C4-2B (cell line): ENCODE measurements at regions not wholly inside any gene's neighbourhood (a gene's known extent, or its start where the extent isn't known, plus 50 kb on each side); places are given as distances from the start of the nearest gene placed in this dataset.
A peak's percentile ranks its signal among the peaks of the same experiment; 100 is the strongest.

ENCODE experiments used
- H3K27ac ChIP-seq: fragments of 450-650 bp; 2 replicates; pipeline ENCODE4 v1.5.1; 2017
- CTCF ChIP-seq: fragments of 450-650 bp; conservative IDR thresholded peaks from 2 replicates; pipeline ENCODE4 v1.5.1; 2017; ENCODE audit warnings: mild to moderate bottlenecking
- ZFX ChIP-seq: fragments of 450-650 bp; IDR thresholded peaks from 2 replicates; pipeline ENCODE4 v1.6.1; 2017

- TF ChIP-seq ZFX (no peak), CTCF (no peak)
- no peak overlapping the region for H3K27ac ChIP-seq
Observed at GRCh38 chr18:40532046-40532445, 1423.0 kb upstream of the PIK3C3 start.

DNA sequence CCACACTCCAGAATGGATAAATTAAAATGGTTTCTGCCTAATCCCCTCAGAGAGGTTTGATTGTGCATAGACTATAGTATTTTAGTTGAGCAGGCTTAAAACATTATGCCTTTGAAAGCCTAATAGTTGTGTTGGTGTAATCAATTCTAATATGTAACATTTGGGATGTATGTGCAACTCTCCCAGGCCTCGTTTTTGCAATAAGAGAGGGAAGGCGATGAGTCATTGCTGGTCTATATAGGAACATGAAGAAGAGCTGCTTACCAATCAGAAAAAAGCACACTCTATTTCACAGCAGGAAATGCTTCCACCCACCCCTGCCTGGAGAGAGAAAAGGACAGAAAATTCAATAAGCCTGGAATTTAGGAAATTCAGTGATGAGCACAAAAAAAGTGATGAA is 1424.0 kb upstream of the PIK3C3 start:
- no peak overlapping the region for H3K27ac ChIP-seq

DNA sequence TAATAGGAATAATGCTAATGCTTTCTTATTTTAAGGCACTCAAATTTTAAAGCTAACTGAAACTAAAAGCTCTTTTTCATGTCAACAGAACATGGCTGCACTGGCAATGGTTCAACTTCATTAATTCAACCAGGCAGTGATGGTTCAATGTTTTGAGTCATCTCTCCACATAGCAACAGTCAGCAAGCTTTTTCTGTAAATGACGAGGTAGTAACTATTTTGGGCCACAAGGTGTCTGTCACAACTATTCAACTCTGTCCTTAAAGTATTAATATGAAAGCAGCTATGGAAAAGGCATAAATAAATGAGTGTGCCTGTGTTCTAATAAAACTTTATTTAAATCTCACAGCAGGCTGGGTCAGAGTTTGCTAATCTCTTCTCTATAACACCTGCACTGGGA is 1425.6 kb upstream of the PIK3C3 start:
- TF ChIP-seq ZFX (no peak), CTCF (peak; percentile 29)
- H3K27ac ChIP-seq, result no peak overlapping the region

More for the DNA sequence above, 1424.0 kb upstream of the PIK3C3 start:
- no peak for TF ChIP-seq ZFX
- no peak for TF ChIP-seq CTCF

DNA sequence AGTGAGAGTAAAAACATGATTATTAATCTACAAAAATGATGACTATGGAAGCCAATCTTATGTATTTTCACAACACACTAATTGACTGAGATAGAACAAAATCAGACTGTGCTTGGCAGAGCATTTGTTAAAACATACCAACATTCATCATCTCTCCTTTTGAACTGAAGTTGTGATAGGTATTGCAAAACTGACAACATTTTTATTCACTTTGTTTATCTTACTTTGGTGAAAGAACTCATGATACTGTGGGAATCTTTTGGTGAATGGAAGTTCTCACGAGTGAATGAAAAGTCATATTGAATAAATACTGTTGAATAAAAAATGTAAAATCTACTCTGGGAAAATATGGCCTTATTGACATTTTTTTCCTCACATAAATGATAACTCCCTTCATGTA is 1430.2 kb upstream of the PIK3C3 start:
- TF ChIP-seq ZFX (no peak), CTCF (no peak)

GRCh38 chr18:40523287-40523686 is 1431.7 kb upstream of the PIK3C3 start:
- TF ChIP-seq CTCF, result no peak
- TF ChIP-seq ZFX, result no peak
- no peak overlapping the region for H3K27ac ChIP-seq

More for the DNA sequence above, 1430.2 kb upstream of the PIK3C3 start:
- H3K27ac ChIP-seq, result no peak overlapping the region

DNA sequence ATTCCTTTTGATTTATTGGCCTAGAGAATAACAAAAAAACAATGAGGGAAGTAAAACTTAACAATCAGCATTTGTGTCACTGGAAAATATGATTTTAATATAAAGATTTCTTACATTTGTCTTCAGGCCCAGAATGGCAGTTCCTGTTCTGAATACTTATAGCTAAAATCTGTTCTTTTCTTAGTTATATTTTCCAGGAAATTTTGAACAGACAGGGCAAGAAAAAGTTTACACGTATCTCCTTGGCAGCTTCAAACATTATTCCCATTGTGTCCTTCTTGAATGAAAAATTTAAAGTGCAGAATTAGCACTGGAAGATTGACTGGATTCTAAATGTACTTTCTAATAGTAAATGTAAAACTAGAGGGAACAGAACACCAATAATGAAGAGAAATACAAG is 1454.0 kb upstream of the PIK3C3 start:
- TF ChIP-seq ZFX (no peak), CTCF (no peak)
- no peak overlapping the region for H3K27ac ChIP-seq

GRCh38 chr18:40494603-40495002 is 1460.4 kb upstream of the PIK3C3 start:
- TF ChIP-seq CTCF (no peak), ZFX (no peak)

More at GRCh38 chr18:40494603-40495002, 1460.4 kb upstream of the PIK3C3 start:
- H3K27ac ChIP-seq, result no peak overlapping the region
